Endothelial cell of umbilical vein (primary cell): ENCODE measurements at regions not wholly inside any gene's neighbourhood (a gene's known extent, or its start where the extent isn't known, plus 50 kb on each side); places are given as distances from the start of the nearest gene placed in this dataset.

ENCODE experiments used
- BruUV-seq: library from RNA; stranded (reverse); fragments of 400-500 nt; replicated peaks from 2 replicates; lab custom pipeline; 2021; lab: Mats Ljungman, UMichigan
- CTCF ChIA-PET: fragments of 300-600, 350-600 bp; sonication (Branson Sonifier 250); formaldehyde crosslinking; loops from one replicate; lab custom pipeline; 2021; ENCODE audit warnings: antibody characterized with exemption, inconsistent platforms; lab: Charles Lee
- POLR2A ChIA-PET: fragments of 300-600, 350-600 bp; sonication (Branson Sonifier 250); formaldehyde crosslinking; loops from one replicate; lab custom pipeline; 2021; ENCODE audit warnings: antibody characterized with exemption, inconsistent platforms; lab: Charles Lee
- DNase-seq: peaks from one replicate; pipeline ENCODE4 v3.0.0-alpha.2; 2011; ENCODE audit warnings: low read depth, low spot score
- FAIRE-seq: peaks from 2 replicates; lab custom pipeline; 2011; peaks lifted over from hg19 to GRCh38; lab: Jason Lieb, UNC
- H2AFZ ChIP-seq: 2 replicates; pipeline ENCODE4 v1.6.0; 2012; ENCODE audit warnings: low read depth, low read length, control low read depth, inconsistent platforms
- H3K27ac ChIP-seq: 2 replicates; pipeline ENCODE4 v1.5.1; 2011; ENCODE audit warnings: low read depth, mild to moderate bottlenecking, control low read depth, low read length, moderate library complexity; ENCODE audit not compliant: insufficient read depth
- H3K27me3 ChIP-seq, 2 experiments: 2 replicates each; pipeline versions ENCODE4 v1.6.0 to v1.6.1; 2011; ENCODE audit warnings: low read length in 2 of 2, mixed read lengths in 1 of 2; ENCODE audit not compliant: control insufficient read depth in 2 of 2, insufficient read depth in 2 of 2
- H3K36me3 ChIP-seq, 2 experiments: 2 replicates in 1 of 2; 3 replicates in 1 of 2; pipeline ENCODE4 v1.5.1; 2011; ENCODE audit warnings: low read length in 2 of 2, mild to moderate bottlenecking in 1 of 2, moderate library complexity in 1 of 2; ENCODE audit not compliant: control insufficient read depth in 2 of 2, insufficient read depth in 2 of 2; ENCODE audit errors: extremely low read depth in 1 of 2
- H3K4me1 ChIP-seq: 3 replicates; pipeline ENCODE4 v1.5.1; 2011; ENCODE audit warnings: mild to moderate bottlenecking, low read length; ENCODE audit not compliant: control insufficient read depth, insufficient read depth; ENCODE audit errors: extremely low read depth
- H3K4me2 ChIP-seq: 2 replicates; pipeline ENCODE4 v1.6.1; 2011; ENCODE audit warnings: low read length, control low read depth, mixed read lengths; ENCODE audit not compliant: insufficient read depth
- H3K4me3 ChIP-seq, 3 experiments: fragments of 200-600 bp in 1 of 3; sonication (generic), shearing (Covaris generic) in 1 of 3; replicated peaks in 1 of 3; 2 replicates each; pipeline ENCODE4 v1.5.1; 2011 to 2016; ENCODE audit warnings: control low read depth in 3 of 3, low read length in 3 of 3, mild to moderate bottlenecking in 2 of 3, inconsistent platforms in 1 of 3, low read depth in 1 of 3, moderate library complexity in 1 of 3; ENCODE audit not compliant: insufficient read depth in 1 of 3
- H3K79me2 ChIP-seq: 2 replicates; pipeline ENCODE4 v1.6.0; 2012; ENCODE audit warnings: low read length, inconsistent platforms; ENCODE audit not compliant: control insufficient read depth, insufficient read depth
- H3K9ac ChIP-seq: replicated peaks from 2 replicates; pipeline ENCODE3; 2011; ENCODE audit warnings: low read length, control low read depth; ENCODE audit not compliant: insufficient read depth; ENCODE audit errors: extremely low read depth
- H3K9me1 ChIP-seq: replicated peaks from 3 replicates; pipeline ENCODE4 v1.6.0; 2011; ENCODE audit warnings: mild to moderate bottlenecking, low read length; ENCODE audit not compliant: control insufficient read depth, insufficient read depth; ENCODE audit errors: extremely low read depth
- H3K9me3 ChIP-seq: replicated peaks from 2 replicates; pipeline ENCODE4 v1.5.1; 2012; ENCODE audit warnings: low read length, inconsistent platforms; ENCODE audit not compliant: control insufficient read depth, insufficient read depth
- H4K20me1 ChIP-seq: replicated peaks from 2 replicates; pipeline ENCODE3; 2011; ENCODE audit warnings: mild to moderate bottlenecking, low read length; ENCODE audit not compliant: control insufficient read depth, insufficient read depth; ENCODE audit errors: extremely low read depth
- EZH2 ChIP-seq: IDR thresholded peaks from 2 replicates; pipeline ENCODE4 v1.6.1; 2012; ENCODE audit warnings: borderline replicate concordance, low read depth, mild to moderate bottlenecking, moderate library complexity, low read length, inconsistent platforms; ENCODE audit not compliant: severe bottlenecking
- FOS ChIP-seq: IDR thresholded peaks from 2 replicates; pipeline ENCODE4 v1.6.1; 2011; ENCODE audit warnings: mild to moderate bottlenecking, low read length, moderate library complexity, borderline replicate concordance; ENCODE audit not compliant: insufficient read depth
- GATA2 ChIP-seq: IDR thresholded peaks from 2 replicates; pipeline ENCODE4 v1.7.0; 2011; ENCODE audit warnings: low read depth, mild to moderate bottlenecking, moderate library complexity, mixed read lengths, low read length; ENCODE audit not compliant: insufficient read length, insufficient read depth
- JUN ChIP-seq: IDR thresholded peaks from 2 replicates; pipeline ENCODE4 v1.6.1; 2011; ENCODE audit warnings: borderline replicate concordance, low read depth; ENCODE audit not compliant: insufficient read length, insufficient read depth
- MYC ChIP-seq: IDR thresholded peaks from one replicate; pipeline ENCODE4 v1.6.1; 2011; ENCODE audit warnings: mild to moderate bottlenecking, low read depth, low read length
- POLR2A ChIP-seq: IDR thresholded peaks from 2 replicates; pipeline ENCODE4 v1.6.1; 2012; ENCODE audit warnings: low read depth, mild to moderate bottlenecking, control low read depth, low read length
- POLR2AphosphoS5 ChIP-seq: IDR thresholded peaks from 2 replicates; pipeline ENCODE4 v1.6.1; 2012; ENCODE audit warnings: low read depth, mild to moderate bottlenecking, control low read depth, low read length, moderate library complexity; ENCODE audit not compliant: insufficient read depth
- dilution Hi-C: fragments of 300-500 bp; cut with MboI; formaldehyde crosslinking; loops from one replicate; pipeline ENCODE4 v1.15.0; 2019; ENCODE audit warnings: low sequenced_read_pairs; ENCODE audit not compliant: extremely low pct_ligation_motif_present
- intact Hi-C: fragments of 100-400 bp; cut with micrococcal nuclease; formaldehyde crosslinking; loops from one replicate; pipeline ENCODE4 v1.10.0; 2022
- TF ChIP-seq, protein P1 (sequence below): IDR thresholded peaks from 2 replicates; pipeline ENCODE4 v1.6.1; 2011; ENCODE audit not compliant: insufficient read depth, insufficient read length
- TF ChIP-seq, protein P2 (sequence below), 2 donors: IDR thresholded peaks; 1 replicate in 1 of 2; 2 replicates in 1 of 2; pipeline ENCODE4 v1.5.1; 2011; ENCODE audit warnings: low read length in 2 of 2, mild to moderate bottlenecking in 2 of 2, moderate library complexity in 2 of 2, control low read depth in 1 of 2, inconsistent platforms in 1 of 2, low read depth in 1 of 2; ENCODE audit not compliant: insufficient read depth in 1 of 2; ENCODE audit errors: extremely low read depth in 1 of 2

DNA sequence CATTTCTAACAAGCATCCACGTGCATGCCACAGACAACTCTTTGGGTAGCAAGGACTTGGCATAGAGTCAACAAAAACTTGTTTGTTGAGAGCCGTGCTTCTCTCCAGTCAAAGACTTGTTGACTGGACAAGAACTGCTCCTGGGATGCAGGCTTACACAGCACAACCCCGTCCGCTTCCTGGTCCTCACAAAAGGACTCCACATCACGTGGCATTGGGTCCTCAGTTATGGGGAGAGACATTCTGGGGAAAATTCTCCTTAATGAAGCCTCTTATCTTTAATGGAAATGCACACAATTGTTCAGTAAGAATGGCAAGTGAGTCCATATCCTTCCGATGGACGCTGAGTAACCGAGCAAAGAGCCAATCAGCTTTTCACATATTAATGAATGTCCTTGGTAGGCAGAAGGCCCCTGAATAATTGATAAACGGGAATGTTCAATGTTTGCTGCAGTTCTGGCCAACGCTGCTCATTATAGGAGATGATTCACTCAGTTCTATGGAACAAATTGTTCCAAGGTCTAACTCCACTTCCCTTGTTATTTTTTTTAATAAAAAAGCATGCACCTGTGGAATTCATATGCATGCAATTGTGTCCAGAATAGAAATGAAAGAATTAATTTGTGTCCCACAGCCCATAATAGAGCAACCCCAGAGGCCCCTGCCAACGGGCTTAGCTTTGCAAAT, 97.0 kb upstream of the ZNF366 start:
- Histone ChIP-seq H3K36me3 (no peaks in the 10 kb centered on the region), H3K4me1 (peaks cover 64% of the 10 kb centered on the region), H3K9ac (peak overlapping the region; percentile 87), H2AFZ (no peak overlapping the region), H4K20me1 (no peaks in the 10 kb centered on the region), H3K4me2 (peak overlapping the region; percentile 65), H3K27ac (peak overlapping the region; percentile 97), H3K79me2 (no peaks in the 10 kb centered on the region), H3K9me1 (no peaks in the 10 kb centered on the region), H3K9me3 (no peaks in the 10 kb centered on the region), H3K27me3 (no peaks in the 10 kb centered on the region), H3K4me3 (no peak overlapping the region)
- FAIRE-seq (peak; percentile 93), DNase-seq (peak; percentile 99)
- dilution Hi-C loops, result no loop called here
- BruUV-seq, result no TSS peak
- CTCF ChIA-PET, result interaction anchor here (1.0 to 3.3 kb wide), 10 partner anchors 44 to 248 kb away, joined by 3 to 22 read pairs (median 5); no protein-coding TSS in a partner anchor
- intact Hi-C loops, result loop anchor here (1.0 to 5.0 kb wide), 9 partner anchors 40 to 267 kb away; no protein-coding TSS in a partner anchor
- POLR2A ChIA-PET, result interaction anchor here (1.2 to 1.5 kb wide), 2 partner anchors 152 to 213 kb away, joined by 4 to 6 read pairs; no protein-coding TSS in a partner anchor
- TF ChIP-seq FOS, result peak; percentile 98
- TF ChIP-seq, protein P1, sequence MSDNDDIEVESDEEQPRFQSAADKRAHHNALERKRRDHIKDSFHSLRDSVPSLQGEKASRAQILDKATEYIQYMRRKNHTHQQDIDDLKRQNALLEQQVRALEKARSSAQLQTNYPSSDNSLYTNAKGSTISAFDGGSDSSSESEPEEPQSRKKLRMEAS, result peak; percentile 91
- TF ChIP-seq JUN, result peak; percentile 96
- peak; percentile 94 for TF ChIP-seq GATA2
- peak; percentile 89 for TF ChIP-seq POLR2AphosphoS5
- TF ChIP-seq MYC, result peak; percentile 5
- TF ChIP-seq, protein P2, sequence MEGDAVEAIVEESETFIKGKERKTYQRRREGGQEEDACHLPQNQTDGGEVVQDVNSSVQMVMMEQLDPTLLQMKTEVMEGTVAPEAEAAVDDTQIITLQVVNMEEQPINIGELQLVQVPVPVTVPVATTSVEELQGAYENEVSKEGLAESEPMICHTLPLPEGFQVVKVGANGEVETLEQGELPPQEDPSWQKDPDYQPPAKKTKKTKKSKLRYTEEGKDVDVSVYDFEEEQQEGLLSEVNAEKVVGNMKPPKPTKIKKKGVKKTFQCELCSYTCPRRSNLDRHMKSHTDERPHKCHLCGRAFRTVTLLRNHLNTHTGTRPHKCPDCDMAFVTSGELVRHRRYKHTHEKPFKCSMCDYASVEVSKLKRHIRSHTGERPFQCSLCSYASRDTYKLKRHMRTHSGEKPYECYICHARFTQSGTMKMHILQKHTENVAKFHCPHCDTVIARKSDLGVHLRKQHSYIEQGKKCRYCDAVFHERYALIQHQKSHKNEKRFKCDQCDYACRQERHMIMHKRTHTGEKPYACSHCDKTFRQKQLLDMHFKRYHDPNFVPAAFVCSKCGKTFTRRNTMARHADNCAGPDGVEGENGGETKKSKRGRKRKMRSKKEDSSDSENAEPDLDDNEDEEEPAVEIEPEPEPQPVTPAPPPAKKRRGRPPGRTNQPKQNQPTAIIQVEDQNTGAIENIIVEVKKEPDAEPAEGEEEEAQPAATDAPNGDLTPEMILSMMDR (IDR thresholded peaks at IDR 0.05; ENCODE audit: extremely low read depth in 1 of 2, insufficient read depth in 1 of 2, low read depth in 1 of 2, low read length in 2 of 2), result no peak
- TF ChIP-seq EZH2, result no peak
- TF ChIP-seq POLR2A, result peak; percentile 25
